ENCODE measurements at regions not wholly inside any gene's neighbourhood (a gene's known extent, or its start where the extent isn't known, plus 50 kb on each side); places are given as distances from the start of the nearest gene placed in this dataset.

DNA sequence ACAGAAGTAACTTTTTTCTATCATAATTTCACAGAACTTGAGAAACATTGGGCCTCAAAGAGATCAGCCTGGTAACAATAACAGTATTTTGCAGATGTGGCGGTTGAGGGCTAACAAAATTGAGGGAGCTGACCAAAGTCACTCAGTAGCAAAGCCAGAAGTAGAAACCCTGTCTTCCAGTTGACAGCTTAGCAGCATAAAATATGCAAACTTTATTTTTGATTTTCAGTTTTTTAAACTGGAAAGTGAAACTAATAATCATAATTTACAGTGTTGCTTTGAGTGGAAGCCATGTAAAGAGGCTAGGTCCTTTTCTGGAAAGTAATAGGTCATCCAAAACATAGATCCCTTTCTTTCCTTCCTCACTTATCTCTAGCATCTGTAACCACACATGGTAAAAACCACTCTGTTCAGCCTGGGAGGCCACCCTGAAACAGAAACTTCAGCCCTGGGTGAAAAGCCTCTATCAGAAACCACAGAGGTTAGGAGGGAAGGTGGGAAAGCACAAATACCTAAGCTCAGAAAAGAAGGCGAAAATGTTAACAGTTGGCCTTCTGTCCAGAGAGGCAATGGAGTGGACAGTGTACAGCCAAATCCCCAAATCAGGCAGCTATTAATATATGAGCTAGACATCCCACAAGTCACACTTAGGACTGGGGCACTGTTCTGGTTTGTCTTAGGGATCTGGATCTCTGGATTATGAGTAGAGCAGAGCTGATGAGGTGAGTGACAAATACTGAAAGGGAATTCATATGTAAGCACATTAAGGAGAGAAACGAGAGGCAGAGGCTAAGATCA is 61.1 kb upstream of the ARSJ start:
- Histone ChIP-seq H3K9ac (replicated peaks in 1 of 4; ENCODE audit: extremely low read depth in 1 of 4, low read depth in 3 of 4, low read length in 3 of 4) (no peak overlapping the region), H2AK5ac (ENCODE audit: low read depth, low read length) (no peak overlapping the region), H3K79me2 (ENCODE audit: control insufficient read depth in 1 of 2, insufficient read depth in 2 of 2, low read length in 2 of 2) (no peaks in the 10 kb centered on the region), H3K9me3 (ENCODE audit: insufficient read depth in 2 of 2, low read depth in 1 of 2, low read length in 1 of 2) (no peaks in the 10 kb centered on the region; a peak in 1 of 4 replicates), H4K91ac (replicated peaks; ENCODE audit: insufficient read length, low read length) (no peak overlapping the region), H3K4me2 (ENCODE audit: insufficient read depth in 1 of 2, low read depth in 2 of 2, low read length in 2 of 2) (no peak overlapping the region), H2BK5ac (ENCODE audit: low read depth, low read length) (no peak overlapping the region), H4K8ac (ENCODE audit: extremely low read depth, insufficient read depth, low read length) (no peak overlapping the region), H3K4ac (replicated peaks; ENCODE audit: insufficient read length, low read depth, low read length) (no peak overlapping the region), H2BK15ac (ENCODE audit: low read length) (no peak overlapping the region), H2AFZ (ENCODE audit: low read length) (no peak overlapping the region), H3K27ac (ENCODE audit: low read depth, low read length) (no peak overlapping the region), H2BK20ac (ENCODE audit: low read length) (no peak overlapping the region), H3K56ac (replicated peaks; ENCODE audit: insufficient read length, low read depth, low read length) (no peak overlapping the region), H3K27me3 (replicated peaks in 1 of 4; ENCODE audit: control insufficient read depth in 3 of 4, extremely low read depth in 1 of 4, insufficient read depth in 3 of 4, low read length in 3 of 4) (no peaks in the 10 kb centered on the region), H2BK12ac (ENCODE audit: low read depth, low read length) (no peak overlapping the region), H3K36me3 (ENCODE audit: control insufficient read depth in 2 of 4, insufficient read depth in 4 of 4, low read length in 3 of 4) (no peaks in the 10 kb centered on the region), H4K20me1 (replicated peaks in 1 of 2; ENCODE audit: control insufficient read depth in 1 of 2, insufficient read depth in 2 of 2, low read length in 2 of 2) (no peaks in the 10 kb centered on the region), H2BK120ac (replicated peaks; ENCODE audit: low read depth, low read length) (no peak overlapping the region), H3K4me1 (replicated peaks in 1 of 4; ENCODE audit: control insufficient read depth in 3 of 4, insufficient read depth in 4 of 4, low read length in 3 of 4) (no peaks in the 10 kb centered on the region), H3K18ac (ENCODE audit: extremely low read depth, low read length) (no peak overlapping the region), H3K23ac (ENCODE audit: insufficient read length) (no peak overlapping the region), H3K14ac (ENCODE audit: insufficient read length) (no peak overlapping the region), H4K5ac (ENCODE audit: insufficient read length, low read depth, low read length) (no peak overlapping the region), H3K79me1 (ENCODE audit: low read depth, low read length) (no peaks in the 10 kb centered on the region), H3K23me2 (ENCODE audit: low read depth, low read length) (no peaks in the 10 kb centered on the region), H3K4me3 (ENCODE audit: extremely low read depth in 1 of 4, insufficient read depth in 2 of 4, low read depth in 3 of 4, low read length in 4 of 4) (no peak overlapping the region)
- WGBS, 2 experiments (ENCODE audit: extremely low coverage in 1 of 2, insufficient coverage in 1 of 2, insufficient read length in 1 of 2, insufficient replicate concordance in 2 of 2, low coverage in 1 of 2, low lambda C conversion rate in 2 of 2, missing lambda C conversion rate in 1 of 2) = 55% methylated on average over 3 of the region's 3 CpGs; no CpG with 5 or more reads in 1 of the 2 experiments
- DNase-seq (ENCODE audit: low read depth in 1 of 2, low spot score in 2 of 2) (no peak), FAIRE-seq (no peak)
- TF ChIP-seq BRCA1 (IDR thresholded peaks at IDR 0.05; ENCODE audit: low read depth, low read length) (no peak), JUND (IDR thresholded peaks at IDR 0.05; ENCODE audit: low read length) (no peak), ASH2L (IDR thresholded peaks at IDR 0.05; ENCODE audit: low read length) (no peak), PHF8 (conservative IDR thresholded peaks at IDR 0.05; ENCODE audit: low read depth, low read length) (no peak), SP1 (IDR thresholded peaks at IDR 0.05; ENCODE audit: low read depth, low read length) (no peak), EGR1 (IDR thresholded peaks at IDR 0.05; ENCODE audit: borderline replicate concordance, low read depth, low read length) (no peak), RNF2 (IDR thresholded peaks at IDR 0.05; ENCODE audit: borderline replicate concordance, low read depth, low read length, missing control alignments, poor library complexity, severe bottlenecking) (no peak), RFX5 (IDR thresholded peaks at IDR 0.05; ENCODE audit: borderline replicate concordance, low read depth, low read length) (no peak), POLR2AphosphoS5 (IDR thresholded peaks at IDR 0.05; ENCODE audit: low read depth, low read length) (no peak), TAF1 (IDR thresholded peaks at IDR 0.05; ENCODE audit: low read depth, low read length) (no peak), POLR2A (IDR thresholded peaks at IDR 0.05; ENCODE audit: control extremely low read depth in 1 of 2, low read depth in 2 of 2, low read length in 2 of 2) (no peak), SUZ12 (IDR thresholded peaks at IDR 0.05; ENCODE audit: low read length) (no peak)
- CTCF ChIA-PET (ENCODE audit: partially characterized antibody) = interaction anchor here (0.9 to 1.7 kb wide), 2 partner anchors 23 to 30 kb away, joined by 3 to 4 read pairs; no protein-coding TSS in a partner anchor
- POLR2A ChIA-PET (ENCODE audit: partially characterized antibody) = no interaction called here

Measured in H1 (cell line).